HG03103 (cell line): ENCODE measurements at regions not wholly inside any gene's neighbourhood (a gene's known extent, or its start where the extent isn't known, plus 50 kb on each side); places are given as distances from the start of the nearest gene placed in this dataset.

Experiments
- ATAC-seq: cut with Tn5 transposase; IDR thresholded peaks from one replicate; pipeline ENCODE4 v1.9.1; 2021; ENCODE audit warnings: low read depth; ENCODE audit not compliant: unreplicated experiment

- no peak for ATAC-seq
Measured at GRCh38 chr14:58829594-58829993, 191.8 kb downstream of the DACT1 start.

GRCh38 chr14:58830121-58830520 is 192.4 kb downstream of the DACT1 start:
- no peak for ATAC-seq

GRCh38 chr14:58832095-58832521 is 194.3 kb downstream of the DACT1 start:
- ATAC-seq: no peak

GRCh38 chr14:58833634-58834378 is 196.0 kb downstream of the DACT1 start:
- ATAC-seq: no peak

GRCh38 chr14:58836303-58836974 is 198.7 kb downstream of the DACT1 start:
- ATAC-seq: no peak

GRCh38 chr14:58839233-58839632 is 201.5 kb downstream of the DACT1 start:
- no peak for ATAC-seq

GRCh38 chr14:58844544-58844943 is 206.8 kb downstream of the DACT1 start:
- no peak for ATAC-seq

- no peak for ATAC-seq
Measured at GRCh38 chr14:58846682-58847465, 209.1 kb downstream of the DACT1 start.

- ATAC-seq: no peak
Measured at GRCh38 chr14:58848365-58848764, 210.6 kb downstream of the DACT1 start.

- ATAC-seq: no peak
Measured at GRCh38 chr14:58849601-58850000, 211.8 kb downstream of the DACT1 start.

- no peak for ATAC-seq
Measured at GRCh38 chr14:58850011-58850410, 212.2 kb downstream of the DACT1 start.

GRCh38 chr14:58861586-58861985 is 223.8 kb downstream of the DACT1 start:
- ATAC-seq: no peak

- no peak for ATAC-seq
Measured at GRCh38 chr14:58862416-58863160, 224.8 kb downstream of the DACT1 start.

- ATAC-seq: no peak
Measured at GRCh38 chr14:58863661-58864345, 226.0 kb downstream of the DACT1 start.

GRCh38 chr14:58864751-58865513 is 227.2 kb downstream of the DACT1 start:
- no peak for ATAC-seq

- no peak for ATAC-seq
Measured at GRCh38 chr14:58865514-58866281, 227.9 kb downstream of the DACT1 start.

GRCh38 chr14:58866391-58866790 is 228.6 kb downstream of the DACT1 start:
- ATAC-seq: no peak

GRCh38 chr14:58870961-58871360 is 233.2 kb downstream of the DACT1 start:
- no peak for ATAC-seq

GRCh38 chr14:58871573-58871972 is 233.8 kb downstream of the DACT1 start:
- no peak for ATAC-seq
